ENCODE measurements at regions not wholly inside any gene's neighbourhood (a gene's known extent, or its start where the extent isn't known, plus 50 kb on each side); places are given as distances from the start of the nearest gene placed in this dataset.

- DNase-seq, result no peak
These were observed 278.2 kb upstream of the STT3B start for GRCh38 chr3:31254483-31254882.

GRCh38 chr3:31255007-31255581 is 277.6 kb upstream of the STT3B start:
- no peak for DNase-seq

- DNase-seq, result no peak
These were observed 270.5 kb upstream of the STT3B start for GRCh38 chr3:31262201-31262600.

- no peak for DNase-seq
These were observed 268.8 kb upstream of the STT3B start for GRCh38 chr3:31263897-31264296.

- DNase-seq, result no peak
These were observed 266.9 kb upstream of the STT3B start for GRCh38 chr3:31265646-31266428.

GRCh38 chr3:31268868-31269267 is 263.9 kb upstream of the STT3B start:
- no peak for DNase-seq

GRCh38 chr3:31270010-31270409 is 262.7 kb upstream of the STT3B start:
- DNase-seq, result no peak

GRCh38 chr3:31274326-31275024 is 258.2 kb upstream of the STT3B start:
- no peak for DNase-seq

- DNase-seq, result no peak
These were observed 257.6 kb upstream of the STT3B start for GRCh38 chr3:31275038-31275572.

GRCh38 chr3:31275583-31275982 is 257.1 kb upstream of the STT3B start:
- DNase-seq, result no peak

GRCh38 chr3:31277582-31277981 is 255.1 kb upstream of the STT3B start:
- no peak for DNase-seq

GRCh38 chr3:31278532-31278931 is 254.2 kb upstream of the STT3B start:
- DNase-seq, result no peak

GRCh38 chr3:31284776-31285175 is 247.9 kb upstream of the STT3B start:
- no peak for DNase-seq

- DNase-seq, result no peak
These were observed 246.8 kb upstream of the STT3B start for GRCh38 chr3:31285833-31286486.

- no peak for DNase-seq
These were observed 244.5 kb upstream of the STT3B start for GRCh38 chr3:31288224-31288623.

GRCh38 chr3:31288641-31289100 is 244.1 kb upstream of the STT3B start:
- DNase-seq, result no peak

GRCh38 chr3:31289584-31289983 is 243.1 kb upstream of the STT3B start:
- no peak for DNase-seq

- no peak for DNase-seq
These were observed 242.7 kb upstream of the STT3B start for GRCh38 chr3:31290046-31290445.

GRCh38 chr3:31291818-31292217 is 240.9 kb upstream of the STT3B start:
- DNase-seq, result no peak

GRCh38 chr3:31294430-31295149 is 238.1 kb upstream of the STT3B start:
- no peak for DNase-seq

GRCh38 chr3:31295150-31295765 is 237.5 kb upstream of the STT3B start:
- no peak for DNase-seq

GRCh38 chr3:31297726-31298298 is 234.9 kb upstream of the STT3B start:
- no peak for DNase-seq
